ENCODE measurements at regions not wholly inside any gene's neighbourhood (a gene's known extent, or its start where the extent isn't known, plus 50 kb on each side); places are given as distances from the start of the nearest gene placed in this dataset.

GRCh38 chr13:112220925-112221324, 154.0 kb downstream of the SOX1 start:
- no peak for TF ChIP-seq POLR2A (IDR thresholded peaks at IDR 0.05)
- no peak for TF ChIP-seq CTCF (IDR thresholded peaks at IDR 0.05)

Measured in testis (tissue), 2 donors.